IMR-90 (cell line): ENCODE measurements at regions not wholly inside any gene's neighbourhood (a gene's known extent, or its start where the extent isn't known, plus 50 kb on each side); places are given as distances from the start of the nearest gene placed in this dataset.

Experiments used
- ATAC-seq: fragments of 200-7000 bp; cut with Tn5 transposase; 2 replicates; pipeline ENCODE4 v1.9.1; 2020; ENCODE audit warnings: low read depth, mild to moderate bottlenecking, moderate library complexity
- BruUV-seq: library from RNA; stranded (reverse); fragments of 400-500 nt; replicated peaks from 2 replicates; lab custom pipeline; 2021; lab: Mats Ljungman, UMichigan
- CTCF ChIA-PET: fragments of 300-600 bp; formaldehyde crosslinking; extraction: SDS; loops from one replicate; lab custom pipeline; 2021; ENCODE audit warnings: antibody characterized with exemption; lab: Yijun Ruan, JAX
- POLR2A ChIA-PET: fragments of 300-600 bp; sonication (Branson Sonifier 250); formaldehyde crosslinking; loops from one replicate; lab custom pipeline; 2022; ENCODE audit warnings: antibody characterized with exemption; ENCODE audit not compliant: unreplicated experiment; lab: Charles Lee
- DNase-seq: peaks from one replicate; pipeline ENCODE4 v3.0.0; 2013
- H2AFZ ChIP-seq: replicated peaks from 2 replicates; pipeline ENCODE3; 2013; ENCODE audit warnings: low read length, mild to moderate bottlenecking; ENCODE audit not compliant: poor library complexity
- H2AK5ac ChIP-seq: 2 replicates; pipeline ENCODE4 v1.6.1; 2013; ENCODE audit warnings: low read depth, low read length, inconsistent platforms
- H2AK9ac ChIP-seq: replicated peaks from 2 replicates; pipeline ENCODE3; 2013; ENCODE audit warnings: mild to moderate bottlenecking, low read depth, low read length, moderate library complexity; ENCODE audit not compliant: poor library complexity
- H2BK120ac ChIP-seq: 2 replicates; pipeline ENCODE4 v1.6.1; 2013; ENCODE audit warnings: low read depth, low read length, inconsistent platforms
- H2BK15ac ChIP-seq: 3 replicates; pipeline ENCODE4 v1.6.1; 2013; ENCODE audit warnings: low read depth, low read length, inconsistent platforms
- H2BK20ac ChIP-seq: 2 replicates; pipeline ENCODE4 v1.6.1; 2013; ENCODE audit warnings: low read depth, mild to moderate bottlenecking, inconsistent platforms, low read length, moderate library complexity
- H2BK5ac ChIP-seq: 2 replicates; pipeline ENCODE4 v1.6.1; 2013; ENCODE audit warnings: mild to moderate bottlenecking, low read depth, low read length, inconsistent platforms; ENCODE audit not compliant: poor library complexity, severe bottlenecking
- H3K14ac ChIP-seq: replicated peaks from 2 replicates; pipeline ENCODE4 v1.6.1; 2013; ENCODE audit warnings: low read depth, low read length, inconsistent platforms
- H3K18ac ChIP-seq: 2 replicates; pipeline ENCODE4 v1.6.1; 2013; ENCODE audit warnings: low read depth, low read length, control low read depth
- H3K23ac ChIP-seq: 2 replicates; pipeline ENCODE4 v1.6.1; 2013; ENCODE audit warnings: low read depth, low read length, inconsistent platforms
- H3K27ac ChIP-seq: 2 replicates; pipeline ENCODE4 v1.5.1; 2013; ENCODE audit warnings: mild to moderate bottlenecking, control low read depth, low read length; ENCODE audit not compliant: insufficient read depth
- H3K27me3 ChIP-seq: 2 replicates; pipeline ENCODE4 v1.6.1; 2013; ENCODE audit warnings: low read length; ENCODE audit not compliant: control insufficient read depth, insufficient read depth
- H3K36me3 ChIP-seq: 2 replicates; pipeline ENCODE4 v1.6.1; 2013; ENCODE audit warnings: low read length, mixed read lengths; ENCODE audit not compliant: control insufficient read depth, insufficient read depth
- H3K4ac ChIP-seq: 2 replicates; pipeline ENCODE4 v1.6.1; 2013; ENCODE audit warnings: low read depth, low read length, inconsistent platforms
- H3K4me1 ChIP-seq: 2 replicates; pipeline ENCODE4 v1.6.1; 2013; ENCODE audit warnings: low read length, mixed read lengths; ENCODE audit not compliant: control insufficient read depth, insufficient read depth
- H3K4me2 ChIP-seq: 2 replicates; pipeline ENCODE4 v1.6.1; 2013; ENCODE audit warnings: low read depth, mild to moderate bottlenecking, control low read depth, low read length, moderate library complexity
- H3K4me3 ChIP-seq: 2 replicates; pipeline ENCODE4 v1.5.1; 2013; ENCODE audit warnings: low read depth, mild to moderate bottlenecking, control low read depth, low read length, moderate library complexity; ENCODE audit not compliant: insufficient read depth
- H3K56ac ChIP-seq: 2 replicates; pipeline ENCODE4 v1.6.1; 2013; ENCODE audit warnings: low read length, inconsistent platforms; ENCODE audit not compliant: insufficient read depth; ENCODE audit errors: extremely low read depth
- H3K79me1 ChIP-seq, 2 experiments: 2 replicates each; pipeline ENCODE4 v1.6.1; 2013; ENCODE audit warnings: low read length in 2 of 2, inconsistent platforms in 1 of 2, low read depth in 1 of 2
- H3K9ac ChIP-seq: 2 replicates; pipeline ENCODE4 v1.6.1; 2013; ENCODE audit warnings: low read depth, low read length, control low read depth
- H3K9me1 ChIP-seq: 2 replicates; pipeline ENCODE4 v1.6.1; 2013; ENCODE audit warnings: low read length, inconsistent platforms; ENCODE audit not compliant: insufficient read depth
- H3K9me3 ChIP-seq: 2 replicates; pipeline ENCODE4 v1.6.1; 2013; ENCODE audit warnings: low read length; ENCODE audit not compliant: control insufficient read depth, insufficient read depth
- H4K20me1 ChIP-seq: 2 replicates; pipeline ENCODE4 v1.6.1; 2013; ENCODE audit warnings: low read length, inconsistent platforms; ENCODE audit not compliant: insufficient read depth
- H4K5ac ChIP-seq: 2 replicates; pipeline ENCODE4 v1.6.1; 2013; ENCODE audit warnings: mild to moderate bottlenecking, low read depth, low read length, control low read depth
- H4K8ac ChIP-seq, 2 experiments: 2 replicates each; pipeline ENCODE4 v1.6.1; 2013; ENCODE audit warnings: low read depth in 2 of 2, low read length in 2 of 2, control low read depth in 1 of 2, inconsistent platforms in 1 of 2
- H4K91ac ChIP-seq: 2 replicates; pipeline ENCODE4 v1.6.1; 2013; ENCODE audit warnings: low read depth, low read length, inconsistent platforms; ENCODE audit not compliant: insufficient read depth
- CEBPB ChIP-seq: IDR thresholded peaks from 2 replicates; pipeline ENCODE4 v1.6.1; 2012; ENCODE audit warnings: low read depth, low read length, improper control_type of control experiment
- MAZ ChIP-seq: IDR thresholded peaks from 2 replicates; pipeline ENCODE4 v1.6.1; 2012; ENCODE audit warnings: low read depth, mild to moderate bottlenecking, low read length, improper control_type of control experiment, moderate library complexity, borderline replicate concordance
- MXI1 ChIP-seq: IDR thresholded peaks from 2 replicates; pipeline ENCODE4 v1.6.1; 2012; ENCODE audit warnings: low read depth, mild to moderate bottlenecking, low read length, moderate library complexity, borderline replicate concordance
- RFX5 ChIP-seq: IDR thresholded peaks from 2 replicates; pipeline ENCODE4 v1.8.0; 2012; ENCODE audit warnings: low read depth, mild to moderate bottlenecking, low read length, moderate library complexity
- WGBS, 2 experiments: methylation state at CpG; one replicate each; pipeline versions ENCODE4 v1.1.5 to v1.1.7; 2013; ENCODE audit warnings: missing lambda C conversion rate in 2 of 2; ENCODE audit not compliant: insufficient read length in 1 of 2; ENCODE audit errors: extremely low coverage in 2 of 2; 5-methylcytosine and 5-hydroxymethylcytosine counted together
- dilution Hi-C: fragments of 300-500 bp; cut with HindIII; formaldehyde crosslinking; loops from one replicate; pipeline ENCODE4 v1.14.3; 2018; ENCODE audit warnings: low sequenced_read_pairs; ENCODE audit not compliant: unreplicated experiment
- in situ Hi-C: fragments of 300-500 bp; cut with MboI; formaldehyde crosslinking; loops from 3 replicates; pipeline ENCODE4 v1.14.3; 2019; ENCODE audit warnings: low sequenced_read_pairs, inconsistent platforms, mixed read lengths
- intact Hi-C: fragments of 100-400 bp; cut with micrococcal nuclease; formaldehyde crosslinking; loops from 2 replicates; pipeline ENCODE4 v1.10.0; 2022

DNA sequence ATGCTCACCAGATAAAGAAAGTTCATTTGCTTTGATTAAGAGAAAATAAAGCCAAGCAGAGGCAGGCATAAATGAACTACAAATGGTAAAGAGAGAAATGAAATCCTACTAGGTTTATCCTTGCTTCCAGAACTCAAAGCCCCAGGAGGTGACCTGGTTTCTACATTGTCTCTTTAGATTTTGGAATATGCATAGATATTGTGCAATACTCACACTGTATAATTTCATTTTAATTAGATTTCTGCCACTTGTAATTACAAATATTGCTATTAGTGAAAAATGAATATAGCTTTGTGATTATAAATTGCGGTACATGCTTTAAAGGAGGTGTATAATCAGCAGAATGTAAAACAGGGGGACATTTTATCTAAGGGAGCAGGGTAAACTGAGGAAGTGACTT lies 76.9 kb upstream of the NRXN1 start:
- H3K9ac ChIP-seq, result no peak overlapping the region
- no peak overlapping the region for H3K4ac ChIP-seq
- no peak overlapping the region for H3K14ac ChIP-seq
- no peak overlapping the region for H2BK5ac ChIP-seq
- no peaks in the 10 kb centered on the region for H3K9me3 ChIP-seq
- H2AK9ac ChIP-seq, result no peak overlapping the region
- no peaks in the 10 kb centered on the region for H3K79me1 ChIP-seq
- no peak overlapping the region for H3K27ac ChIP-seq
- in situ Hi-C loops, result no loop called here
- no peak overlapping the region for H3K23ac ChIP-seq
- H3K4me2 ChIP-seq, result no peak overlapping the region
- peak; percentile 79 for TF ChIP-seq CEBPB
- TF ChIP-seq MAZ, result no peak
- no peak for TF ChIP-seq RFX5
- TF ChIP-seq MXI1, result no peak
- H4K8ac ChIP-seq, result no peak overlapping the region
- no peak overlapping the region for H2BK15ac ChIP-seq
- dilution Hi-C loops, result no loop called here
- H2BK20ac ChIP-seq, result no peak overlapping the region
- no peak overlapping the region for H4K5ac ChIP-seq
- no peak overlapping the region for H3K56ac ChIP-seq
- no TSS peak for BruUV-seq
- no peaks in the 10 kb centered on the region for H4K20me1 ChIP-seq
- H2BK120ac ChIP-seq, result no peak overlapping the region
- no peak overlapping the region for H3K4me3 ChIP-seq
- ChIA-PET POLR2A (no interaction called here), CTCF (no interaction called here)
- WGBS, 2 experiments, result no CpG with 5 or more reads among the region's 1 CpG
- no peak overlapping the region for H2AFZ ChIP-seq
- H2AK5ac ChIP-seq, result no peak overlapping the region
- H3K9me1 ChIP-seq, result no peaks in the 10 kb centered on the region
- no peak overlapping the region for H3K18ac ChIP-seq
- H3K36me3 ChIP-seq, result no peaks in the 10 kb centered on the region
- H3K4me1 ChIP-seq, result no peaks in the 10 kb centered on the region
- ATAC-seq, result no peak
- no peak for DNase-seq
- no peak overlapping the region for H4K91ac ChIP-seq
- H3K27me3 ChIP-seq, result no peaks in the 10 kb centered on the region
- intact Hi-C loops, result no loop called here
